Activated gamma-delta T cell (primary cell): ENCODE measurements at regions not wholly inside any gene's neighbourhood (a gene's known extent, or its start where the extent isn't known, plus 50 kb on each side); places are given as distances from the start of the nearest gene placed in this dataset.
"Not testable (repeated sequence)": the region's sequence is repeated elsewhere in the genome, so short reads cannot be mapped to it uniquely, and the experiment has no call there.

ENCODE experiments used
- DNase-seq: peaks from one replicate; lab custom pipeline; 2025; lab: John Stamatoyannopoulos, UW

- no peak for DNase-seq
Observed at GRCh38 chr2:193475038-193475437, 1280.3 kb upstream of the TMEFF2 start.

GRCh38 chr2:193469251-193469650 is 1274.5 kb upstream of the TMEFF2 start:
- DNase-seq = no peak

GRCh38 chr2:193467276-193467987 is 1272.7 kb upstream of the TMEFF2 start:
- no peak for DNase-seq

GRCh38 chr2:193463011-193463410 is 1268.3 kb upstream of the TMEFF2 start:
- DNase-seq = no peak

GRCh38 chr2:193462411-193462810 is 1267.7 kb upstream of the TMEFF2 start:
- no peak for DNase-seq

GRCh38 chr2:193461431-193461934 is 1266.8 kb upstream of the TMEFF2 start:
- DNase-seq = no peak

- DNase-seq = no peak
Observed at GRCh38 chr2:193446967-193447366, 1252.2 kb upstream of the TMEFF2 start.

- no peak for DNase-seq
Observed at GRCh38 chr2:193442293-193442692, 1247.6 kb upstream of the TMEFF2 start.

GRCh38 chr2:193428336-193428818 is 1233.6 kb upstream of the TMEFF2 start:
- DNase-seq = no peak

GRCh38 chr2:193412368-193412767 is 1217.6 kb upstream of the TMEFF2 start:
- DNase-seq = not testable (repeated sequence)

- DNase-seq = no peak
Observed at GRCh38 chr2:193409951-193410350, 1215.2 kb upstream of the TMEFF2 start.

- no peak for DNase-seq
Observed at GRCh38 chr2:193382583-193382982, 1187.8 kb upstream of the TMEFF2 start.

GRCh38 chr2:193377789-193378188 is 1183.1 kb upstream of the TMEFF2 start:
- no peak for DNase-seq

GRCh38 chr2:193373120-193373519 is 1178.4 kb upstream of the TMEFF2 start:
- no peak for DNase-seq

- DNase-seq = no peak
Observed at GRCh38 chr2:193371200-193371599, 1176.5 kb upstream of the TMEFF2 start.

- DNase-seq = no peak
Observed at GRCh38 chr2:193368615-193369014, 1173.9 kb upstream of the TMEFF2 start.

GRCh38 chr2:193357508-193357907 is 1162.8 kb upstream of the TMEFF2 start:
- no peak for DNase-seq

- not testable (repeated sequence) for DNase-seq
Observed at GRCh38 chr2:193352665-193353242, 1158.0 kb upstream of the TMEFF2 start.

- no peak for DNase-seq
Observed at GRCh38 chr2:193350509-193350908, 1155.8 kb upstream of the TMEFF2 start.

- DNase-seq = no peak
Observed at GRCh38 chr2:193349642-193350041, 1154.9 kb upstream of the TMEFF2 start.

GRCh38 chr2:193348055-193348454 is 1153.3 kb upstream of the TMEFF2 start:
- no peak for DNase-seq

- DNase-seq = no peak
Observed at GRCh38 chr2:193336781-193337180, 1142.0 kb upstream of the TMEFF2 start.

- DNase-seq = no peak
Observed at GRCh38 chr2:193334401-193334800, 1139.7 kb upstream of the TMEFF2 start.
